Hematopoietic multipotent progenitor cell treated with erythropoietin and hydrocortisone succinate and interleukin-3 and kit ligand, for 6 days (in vitro differentiated cells): ENCODE measurements at regions not wholly inside any gene's neighbourhood (a gene's known extent, or its start where the extent isn't known, plus 50 kb on each side); places are given as distances from the start of the nearest gene placed in this dataset.
"Not testable (repeated sequence)": the region's sequence is repeated elsewhere in the genome, so short reads cannot be mapped to it uniquely, and the experiment has no call there.

Experiments used
- DNase-seq: peaks from one replicate; pipeline ENCODE4 v3.0.0-alpha.2; 2015

DNA sequence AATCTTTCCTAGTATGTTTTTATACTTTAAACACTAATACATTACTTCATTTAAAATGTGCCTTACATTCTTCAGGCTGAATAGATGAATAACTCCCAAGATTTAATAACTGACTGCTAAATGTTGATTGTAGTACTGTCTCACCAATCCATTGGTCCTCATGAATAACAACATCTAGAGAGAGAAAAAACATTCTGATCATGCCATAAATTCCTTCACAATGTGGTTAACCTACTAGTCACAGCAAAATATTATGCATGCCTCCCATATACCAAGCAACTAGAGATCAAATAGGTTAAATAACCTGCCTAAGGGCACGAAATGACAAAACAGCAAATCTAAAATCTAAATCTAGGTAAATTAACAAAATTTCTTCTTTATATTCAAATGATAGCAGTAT is 66.2 kb downstream of the SYT15 start:
- not testable (repeated sequence) for DNase-seq

DNA sequence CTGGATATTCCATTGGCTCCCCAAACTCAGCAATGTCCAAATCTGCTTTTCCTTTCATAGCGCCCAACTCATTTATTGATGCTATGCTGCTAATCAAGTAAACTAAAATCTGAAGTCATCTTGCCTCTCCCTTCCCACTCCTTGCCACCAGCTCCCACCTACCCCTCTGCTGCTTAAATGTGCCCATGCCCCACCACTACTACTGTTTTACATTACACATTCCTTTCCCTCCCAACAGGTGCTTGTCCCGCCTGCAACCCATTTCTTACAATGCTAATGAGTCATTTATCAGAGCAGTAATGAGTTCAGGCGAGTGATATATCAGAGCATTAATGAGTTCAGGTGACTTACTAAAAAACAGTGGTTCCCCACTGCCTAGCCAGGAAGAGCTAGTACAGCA is 67.2 kb downstream of the SYT15 start:
- not testable (repeated sequence) for DNase-seq

DNA sequence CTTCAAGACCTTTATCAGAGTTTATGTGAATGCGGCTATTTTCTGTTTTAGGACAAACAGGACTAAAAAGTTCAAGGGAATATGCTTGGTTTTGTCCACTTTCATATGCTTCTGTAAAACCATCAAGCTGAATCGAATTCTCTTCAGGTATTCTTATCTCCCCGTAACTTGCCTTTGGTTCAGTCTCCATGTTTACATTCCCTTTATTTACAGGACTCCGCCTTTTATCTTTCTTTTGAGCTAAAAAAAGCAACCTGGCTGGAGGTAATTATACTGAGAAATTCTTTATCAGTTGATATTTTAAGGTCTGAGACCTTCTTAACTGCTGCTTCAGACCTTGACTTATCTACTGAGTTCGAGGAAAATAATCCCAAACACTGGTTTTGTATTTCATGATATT is 72.0 kb downstream of the SYT15 start:
- DNase-seq = not testable (repeated sequence)

DNA sequence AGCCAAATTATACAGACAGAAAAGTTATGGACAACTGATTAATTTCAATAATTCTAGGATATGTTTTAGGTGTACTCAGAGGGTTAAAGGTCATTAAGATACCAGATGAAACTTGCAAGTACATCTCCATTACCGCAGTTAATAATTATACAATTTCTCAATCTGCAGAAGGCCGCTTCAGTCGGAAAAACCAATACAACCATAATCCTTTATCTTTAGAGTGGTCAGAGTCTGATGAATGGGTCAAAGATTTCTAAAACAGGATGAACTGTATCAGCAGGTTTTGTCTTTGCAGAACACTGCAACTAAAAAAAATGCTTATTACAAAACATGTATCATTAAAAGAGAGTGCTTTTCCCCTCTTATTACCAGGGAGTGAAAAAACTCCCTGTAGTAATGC is 78.5 kb downstream of the SYT15 start:
- DNase-seq = not testable (repeated sequence)

DNA sequence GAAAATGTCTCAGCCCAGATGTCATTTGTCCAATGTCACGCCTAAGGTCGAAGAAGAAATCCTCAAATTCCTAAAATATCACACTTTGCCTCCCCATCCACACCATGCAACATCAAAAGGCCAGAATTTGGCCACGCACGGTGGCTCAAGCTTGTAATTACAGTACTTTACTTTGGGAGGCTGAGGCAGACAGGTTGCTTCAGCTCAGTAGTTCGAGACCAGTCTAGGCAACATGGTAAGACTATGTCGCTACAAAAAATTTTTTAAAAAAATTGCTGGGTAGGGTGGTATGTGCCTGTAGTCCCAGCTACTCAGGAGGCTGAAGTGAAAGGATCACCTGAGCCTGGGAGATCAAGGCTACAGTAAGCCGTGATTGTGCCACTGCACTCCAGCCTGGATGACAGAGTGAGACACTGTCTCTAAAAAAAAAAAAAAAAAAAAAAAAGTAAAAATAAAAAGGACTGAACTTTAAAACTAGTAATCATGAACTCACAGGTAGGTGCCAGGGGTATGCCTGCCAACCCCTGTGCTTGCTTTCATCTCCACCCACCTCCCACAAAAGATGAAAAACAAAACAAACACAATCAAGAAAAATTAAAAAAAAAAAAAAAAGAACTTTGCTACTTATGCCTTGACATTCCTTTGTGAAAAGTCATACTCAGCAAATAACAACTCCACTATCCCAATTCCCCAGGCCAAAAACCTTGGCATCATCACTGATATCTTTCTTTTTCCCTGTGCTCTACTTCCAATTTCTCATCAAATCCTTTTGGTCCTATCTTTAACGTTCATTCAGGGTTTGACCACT is 81.3 kb downstream of the SYT15 start:
- not testable (repeated sequence) for DNase-seq

DNA sequence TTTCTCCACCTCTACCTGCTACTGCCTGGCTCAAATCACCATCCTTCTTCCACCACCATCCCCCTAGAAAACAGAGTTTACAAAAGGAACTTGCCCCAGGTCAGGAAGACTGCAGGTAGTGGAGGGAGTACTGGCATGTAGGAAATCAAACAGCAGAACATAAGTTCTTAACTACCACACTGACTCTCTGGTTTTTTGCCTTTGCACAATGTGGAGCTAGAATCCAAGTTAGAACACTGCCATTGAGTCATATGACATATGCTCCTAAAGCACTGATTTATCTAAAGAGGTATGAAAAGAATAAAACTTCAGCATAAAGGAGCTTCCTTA is 81.9 kb downstream of the SYT15 start:
- DNase-seq = not testable (repeated sequence)

DNA sequence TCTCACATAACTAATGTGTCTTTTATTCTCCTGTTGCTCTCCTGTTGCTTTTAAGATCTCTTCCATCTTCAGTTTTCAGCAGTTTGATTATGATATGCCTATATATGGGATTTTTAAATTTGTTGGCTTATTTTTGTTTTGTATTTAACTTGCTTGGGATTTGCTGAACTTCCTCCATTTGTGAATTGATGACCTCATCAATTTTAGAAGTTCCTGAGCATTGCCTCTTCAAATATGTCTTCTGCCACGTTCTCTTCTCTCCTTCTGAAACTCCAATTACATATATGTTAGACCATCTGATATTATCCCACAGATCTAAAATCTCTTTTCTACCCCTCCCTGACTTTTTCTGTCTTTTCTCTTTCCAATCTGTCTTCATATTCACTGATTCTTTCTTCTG is 86.6 kb downstream of the SYT15 start:
- not testable (repeated sequence) for DNase-seq

DNA sequence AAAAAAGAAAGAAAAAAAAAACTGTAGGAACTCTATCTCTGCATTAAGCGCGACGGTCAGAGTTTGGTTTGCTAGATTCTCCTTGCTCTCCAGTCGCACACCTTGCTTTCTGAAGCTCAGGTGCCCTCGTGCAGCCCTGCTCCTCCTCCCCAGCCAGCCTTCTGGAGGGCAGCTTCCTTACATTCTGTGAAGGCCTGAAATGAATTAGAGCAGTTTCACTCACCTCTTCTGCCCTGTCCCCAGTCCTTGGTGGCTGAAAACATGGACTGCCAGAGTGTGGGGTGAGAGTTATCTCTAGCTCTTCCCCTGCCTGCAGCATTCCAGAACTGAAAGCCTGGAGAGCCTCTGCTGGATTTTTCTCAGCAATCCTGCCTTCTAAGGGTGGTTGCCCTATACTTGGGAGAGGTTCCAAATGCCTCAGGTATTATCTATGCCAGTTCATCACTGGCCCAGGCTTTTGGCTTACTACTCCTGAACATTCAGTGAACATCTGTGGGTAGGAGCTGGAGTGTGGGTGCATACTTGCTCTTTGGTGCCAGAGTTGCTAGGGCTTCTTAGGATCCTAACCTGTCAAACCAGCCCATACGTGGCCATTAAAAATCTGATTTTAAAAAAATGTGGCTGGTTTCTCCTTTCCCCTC is 89.5 kb downstream of the SYT15 start:
- not testable (repeated sequence) for DNase-seq

DNA sequence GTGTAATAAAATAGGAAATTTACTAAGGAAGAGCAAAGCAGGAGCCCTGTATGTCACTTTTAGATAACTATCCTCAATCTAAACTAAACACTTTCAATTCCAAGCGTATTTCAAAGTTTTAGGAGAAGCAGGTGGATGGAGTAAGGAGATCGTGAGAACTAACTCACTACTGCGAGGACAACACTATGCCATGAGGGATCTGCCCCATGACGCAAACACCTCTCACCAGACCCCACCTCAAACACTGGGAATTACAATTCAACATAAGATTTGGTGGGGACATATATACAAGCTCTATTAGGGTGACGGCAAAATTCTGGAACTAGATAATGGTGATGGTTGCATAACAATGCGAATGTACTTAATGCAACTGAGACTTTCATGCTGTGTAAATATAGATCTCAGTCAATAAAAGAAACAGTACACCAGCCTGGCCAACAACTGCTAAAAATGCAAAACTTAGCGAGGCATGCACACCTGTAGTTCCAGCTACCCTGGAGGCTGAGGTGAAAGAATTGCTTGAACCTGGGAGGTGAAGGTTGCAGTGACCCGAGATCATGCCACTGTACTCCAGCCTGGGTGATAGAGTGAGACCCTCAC is 99.0 kb downstream of the SYT15 start:
- not testable (repeated sequence) for DNase-seq

DNA sequence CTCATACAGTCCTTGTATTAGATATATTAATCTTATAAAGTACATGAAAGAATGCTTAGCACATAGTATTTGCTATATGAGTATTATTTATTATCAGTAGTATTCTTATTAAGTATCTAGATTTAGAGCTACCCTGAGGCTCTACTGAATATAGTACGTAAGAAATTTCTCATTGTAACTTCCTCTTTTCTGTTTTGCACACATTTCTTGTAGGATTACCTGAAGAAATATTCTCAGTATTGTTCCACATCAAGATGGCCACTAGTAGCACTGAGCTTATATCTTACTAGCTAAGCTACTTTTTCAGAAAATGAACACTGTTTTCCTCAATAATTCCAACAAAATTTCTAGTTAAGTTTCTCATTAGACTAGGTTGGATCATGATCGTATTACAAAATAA is 112.5 kb downstream of the SYT15 start:
- DNase-seq = not testable (repeated sequence)

DNA sequence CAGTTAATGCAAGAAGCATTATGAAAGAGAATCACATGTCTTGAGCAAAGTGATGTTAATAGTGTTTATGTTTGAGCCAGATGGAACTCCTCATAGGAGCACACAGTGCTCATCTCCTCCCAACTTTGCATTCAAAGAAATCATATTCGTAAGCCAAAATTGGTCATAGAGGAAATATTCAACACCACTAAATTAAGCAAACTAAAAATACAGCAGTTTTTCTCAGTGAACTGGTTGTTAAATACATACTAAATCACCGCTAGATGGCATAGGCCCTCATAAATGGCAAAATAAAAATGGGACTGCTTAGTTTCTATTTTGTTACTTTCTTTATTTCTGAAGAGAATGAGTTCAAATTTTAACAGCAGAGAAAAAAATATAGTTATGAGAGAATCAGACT is 114.3 kb downstream of the SYT15 start:
- not testable (repeated sequence) for DNase-seq

DNA sequence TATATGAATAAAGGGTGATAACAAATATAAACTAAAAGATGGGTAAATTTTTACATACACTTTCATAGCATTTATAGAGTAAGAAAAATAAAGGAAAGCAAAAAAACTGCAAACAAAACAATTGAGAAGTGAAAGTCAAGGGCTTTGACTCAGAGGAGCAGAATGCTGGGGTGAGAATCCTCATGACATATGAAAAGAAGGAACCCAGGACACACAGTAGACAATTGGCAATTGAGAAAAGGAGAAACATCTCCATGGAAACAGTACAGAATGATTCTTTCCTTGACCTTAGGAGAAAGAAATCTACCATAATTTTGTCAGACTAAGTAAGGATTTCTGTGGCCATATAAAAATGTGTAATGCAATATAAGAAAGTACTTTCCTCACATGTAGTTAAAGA is 138.3 kb downstream of the SYT15 start:
- not testable (repeated sequence) for DNase-seq

DNA sequence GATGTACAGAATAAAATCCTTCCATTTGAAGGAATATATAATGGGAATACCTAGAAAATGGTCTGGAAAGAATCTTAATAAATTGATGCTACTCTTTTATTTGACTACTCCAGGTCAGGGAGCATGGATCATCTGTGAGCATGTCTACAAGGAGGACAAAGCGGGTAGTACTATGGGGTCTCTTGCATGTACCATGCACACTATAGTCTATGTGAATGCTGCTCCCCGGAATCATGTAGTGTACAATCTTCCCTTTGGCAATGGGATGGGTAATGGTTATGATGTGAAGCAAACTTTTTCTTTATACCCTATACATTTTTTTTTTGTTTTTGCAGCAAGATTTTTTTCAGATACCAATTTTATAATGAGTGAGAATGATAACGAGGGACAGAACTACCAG is 139.1 kb downstream of the SYT15 start:
- DNase-seq = not testable (repeated sequence)

DNA sequence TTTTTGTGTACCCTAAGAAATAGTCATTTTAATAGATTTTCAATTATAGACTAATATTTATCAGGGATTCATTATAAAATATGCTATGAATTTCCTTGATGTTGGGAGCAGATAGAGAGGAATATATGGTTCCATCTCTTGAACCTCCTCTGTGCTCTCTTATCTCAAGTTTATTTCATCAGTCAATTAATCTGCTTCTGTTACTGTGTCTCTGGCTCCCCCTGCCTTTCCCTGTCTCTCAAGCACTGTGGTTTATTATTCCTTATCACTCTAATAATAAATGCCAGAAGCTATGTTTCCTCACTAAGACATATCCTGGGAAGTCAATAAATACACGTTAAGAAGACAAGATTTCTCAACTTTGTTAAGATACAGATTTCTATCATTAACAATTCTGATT is 141.5 kb downstream of the SYT15 start:
- peak; percentile 57 for DNase-seq

DNA sequence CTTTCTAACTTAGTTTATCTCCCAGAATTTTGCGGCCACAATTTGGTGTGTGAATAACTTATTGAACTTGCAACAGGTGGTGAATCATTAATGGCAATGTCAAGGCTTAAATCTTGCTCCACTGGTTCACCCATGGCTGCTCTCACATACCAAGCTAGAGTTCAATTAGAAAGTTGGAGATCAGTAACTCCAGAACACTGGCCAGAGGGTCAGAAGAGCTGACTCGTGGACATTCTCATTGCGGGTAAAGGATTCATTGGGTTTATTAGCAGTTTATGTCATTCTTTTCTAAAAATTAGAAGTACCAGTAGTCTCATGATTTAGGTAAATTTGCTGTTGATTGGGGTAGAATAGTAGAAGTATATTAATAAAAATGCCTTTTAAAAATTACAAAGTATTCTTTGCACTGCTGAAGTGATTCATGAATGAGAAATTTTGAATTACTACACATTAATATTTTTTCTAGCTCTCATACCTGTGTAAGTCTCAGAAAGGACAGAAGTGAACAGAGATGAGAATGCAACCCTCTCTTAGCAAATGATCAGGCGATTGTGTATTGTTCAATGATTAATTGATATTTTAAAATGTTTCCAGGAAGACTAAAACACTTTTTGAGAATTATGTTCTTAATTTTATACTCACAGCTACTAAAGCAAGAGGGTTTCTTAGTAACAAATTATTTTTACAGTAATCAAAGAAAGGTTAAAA is 142.0 kb downstream of the SYT15 start:
- DNase-seq = not testable (repeated sequence)

DNA sequence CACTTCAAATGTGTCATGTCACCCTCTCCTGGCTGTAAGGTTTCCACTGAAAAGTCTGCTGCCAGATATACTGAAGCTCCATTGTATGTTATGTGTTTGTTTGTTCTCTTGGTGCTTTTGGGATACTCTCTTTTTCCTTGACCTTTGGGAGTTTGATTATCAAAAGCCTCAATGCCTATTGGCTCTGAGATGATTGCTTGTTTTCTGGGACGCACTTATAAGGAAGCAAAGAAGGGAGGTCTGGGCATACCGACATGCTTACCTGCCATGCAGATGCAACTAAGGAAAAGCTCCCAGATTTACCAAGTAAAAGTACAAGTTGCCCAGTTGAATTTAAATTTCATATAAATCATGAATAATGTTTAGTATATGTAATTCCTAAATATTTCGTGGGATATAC is 145.3 kb downstream of the SYT15 start:
- not testable (repeated sequence) for DNase-seq

DNA sequence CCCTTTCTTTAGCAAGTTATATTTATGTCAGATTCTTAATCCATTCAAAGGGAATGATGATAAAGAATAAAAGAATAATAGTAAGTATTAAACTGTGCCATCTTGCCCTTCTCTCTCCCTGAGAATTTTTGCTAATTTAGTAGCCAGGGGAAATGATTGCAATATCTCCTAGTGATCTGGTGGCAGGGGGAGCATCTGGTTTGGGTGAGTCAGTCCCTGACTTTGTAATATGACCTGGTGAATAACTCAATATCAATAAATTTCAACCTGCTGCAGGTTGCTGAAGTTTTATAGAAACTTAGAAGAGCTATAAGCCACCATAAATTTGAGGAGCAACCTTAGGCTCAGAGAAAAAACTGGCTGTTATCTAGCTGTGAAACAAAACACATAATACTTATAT is 149.4 kb downstream of the SYT15 start:
- DNase-seq = not testable (repeated sequence)

DNA sequence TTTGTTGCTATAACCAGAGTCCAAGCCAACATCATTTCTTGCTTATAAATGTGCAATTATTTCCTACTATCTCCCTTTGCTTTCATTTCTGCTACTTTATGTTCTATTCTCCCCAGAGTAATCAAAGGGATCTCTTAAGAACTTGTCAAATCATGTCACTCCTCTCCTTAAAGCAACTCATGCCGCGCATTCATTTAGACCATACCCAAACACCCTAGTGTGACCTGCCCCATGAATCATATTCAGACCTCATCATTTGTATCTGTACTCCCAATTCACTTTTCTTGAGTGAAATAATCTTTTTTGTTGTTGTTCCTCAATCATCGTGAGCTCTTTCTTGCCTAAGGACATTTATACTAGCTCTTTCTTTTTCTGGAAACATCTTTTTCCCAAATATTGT is 151.8 kb downstream of the SYT15 start:
- not testable (repeated sequence) for DNase-seq

DNA sequence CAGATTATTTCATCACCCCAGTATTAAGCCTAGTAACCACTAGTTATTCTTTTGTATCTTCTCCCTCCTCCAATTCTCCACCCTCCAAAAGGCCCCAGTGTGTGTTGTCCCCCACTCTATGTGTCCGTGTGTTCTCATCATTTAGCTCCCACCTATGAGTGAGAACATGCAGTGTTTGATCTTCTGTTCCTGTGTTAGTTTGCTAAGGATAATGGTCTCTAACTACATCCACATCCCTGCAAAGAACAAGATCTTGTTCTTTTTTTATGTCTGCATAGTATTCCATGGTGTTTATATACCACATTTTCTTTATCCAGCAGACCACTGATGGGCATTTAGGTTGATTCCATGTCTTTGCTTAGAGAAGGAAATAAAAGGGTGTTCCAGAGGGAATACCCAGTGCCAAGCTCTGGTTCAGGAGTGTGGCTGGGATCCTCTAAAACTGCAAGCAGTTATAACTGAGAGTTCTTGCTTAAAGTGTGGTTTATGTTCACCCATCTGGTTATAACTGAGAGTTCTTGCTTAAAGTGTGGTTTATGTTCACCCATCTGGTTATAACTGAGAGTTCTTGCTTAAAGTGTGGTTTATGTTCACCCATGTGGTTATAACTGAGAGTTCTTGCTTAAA is 154.8 kb downstream of the SYT15 start:
- DNase-seq = not testable (repeated sequence)

DNA sequence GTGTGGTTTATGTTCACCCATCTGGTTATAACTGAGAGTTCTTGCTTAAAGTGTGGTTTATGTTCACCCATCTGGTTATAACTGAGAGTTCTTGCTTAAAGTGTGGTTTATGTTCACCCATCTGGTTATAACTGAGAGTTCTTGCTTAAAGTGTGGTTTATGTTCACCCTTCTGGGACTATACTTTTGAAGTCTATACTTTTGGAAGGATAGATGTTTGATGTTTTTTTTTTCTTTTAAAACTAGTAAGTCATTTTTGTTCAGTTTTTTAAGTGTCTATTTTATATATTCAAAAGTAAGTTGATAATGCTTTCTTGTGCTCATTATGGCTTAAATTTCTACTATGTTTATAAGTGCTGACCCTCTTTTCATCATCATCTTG is 155.3 kb downstream of the SYT15 start:
- DNase-seq = not testable (repeated sequence)

DNA sequence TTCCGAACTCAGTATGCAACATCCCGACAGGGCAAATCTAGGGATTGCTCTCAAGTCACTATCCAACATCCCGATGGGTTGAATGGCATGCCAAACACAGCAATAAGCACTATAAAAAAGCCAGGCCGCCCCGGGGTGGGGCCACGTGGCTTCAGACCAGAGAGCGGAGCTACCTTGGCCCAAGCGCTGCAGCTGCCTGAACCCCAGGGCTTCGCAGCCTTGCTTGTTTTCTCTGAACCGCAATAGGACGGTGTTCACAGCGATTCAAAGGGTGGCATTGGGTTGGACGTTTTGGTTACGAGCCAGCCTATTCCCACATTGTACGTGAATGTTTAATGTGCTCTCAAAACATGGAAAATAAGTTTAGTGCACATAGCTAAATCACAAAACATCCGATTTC is 161.0 kb downstream of the SYT15 start:
- DNase-seq = not testable (repeated sequence)

DNA sequence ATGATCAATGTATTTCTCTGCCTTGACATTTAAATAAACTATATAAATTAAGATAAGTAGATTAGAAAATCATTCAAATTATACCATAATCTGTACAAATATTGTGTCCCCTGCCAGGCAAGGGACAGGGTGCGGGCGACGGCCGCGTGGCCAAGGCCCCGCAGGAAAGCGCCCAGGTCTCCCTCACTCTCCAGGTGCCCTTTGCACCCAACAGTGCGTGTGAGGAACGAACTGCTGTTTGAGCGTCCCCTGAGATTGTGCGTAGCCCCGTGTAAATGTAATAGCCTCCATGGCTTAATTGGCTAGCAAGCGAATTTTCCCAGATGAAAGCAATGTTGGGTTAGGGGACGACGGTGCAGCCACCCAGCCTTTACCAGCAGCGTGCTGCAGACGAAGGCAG is 161.4 kb downstream of the SYT15 start:
- not testable (repeated sequence) for DNase-seq

DNA sequence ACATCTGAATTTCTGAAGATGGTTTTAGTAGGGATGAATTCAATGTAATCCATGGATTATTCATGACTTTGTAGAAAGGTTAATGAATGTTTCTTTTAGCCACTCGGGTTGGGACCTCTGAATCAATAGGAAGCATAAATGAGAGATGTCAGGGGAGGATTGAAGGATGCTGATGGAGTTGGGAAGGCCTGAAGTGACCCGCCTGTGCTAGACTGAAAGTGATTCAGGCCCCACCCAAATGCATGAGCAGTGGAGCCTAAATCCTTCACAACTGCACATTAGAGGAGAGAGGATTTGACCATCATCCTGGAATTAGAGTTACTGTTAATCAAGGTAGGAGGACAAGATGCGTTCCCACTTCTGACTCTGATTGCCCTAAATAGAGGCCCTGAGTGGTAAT is 162.2 kb upstream of the PTPN20 start:
- DNase-seq = not testable (repeated sequence)
